ENCODE measurements at regions not wholly inside any gene's neighbourhood (a gene's known extent, or its start where the extent isn't known, plus 50 kb on each side); places are given as distances from the start of the nearest gene placed in this dataset.

GRCh38 chr1:238914346-238914745 lies 472.0 kb upstream of the CHRM3 start:
- H3K27me3 ChIP-seq (ENCODE audit: control insufficient read depth in 2 of 2, insufficient read depth in 2 of 2, low read length in 2 of 2): no peaks in the 10 kb centered on the region
- ChIA-PET POLR2A (no interaction called here), CTCF (no interaction called here)
- H3K9me1 ChIP-seq (replicated peaks; ENCODE audit: control insufficient read depth, extremely low read depth, insufficient read depth, low read length): no peaks in the 10 kb centered on the region
- H3K4me3 ChIP-seq (replicated peaks in 1 of 3; ENCODE audit: insufficient read depth in 1 of 3, low read depth in 1 of 3, low read length in 3 of 3): no peak overlapping the region
- H3K4me2 ChIP-seq (ENCODE audit: insufficient read depth, low read length): no peak overlapping the region
- no peak overlapping the region for H2AFZ ChIP-seq (ENCODE audit: low read depth, low read length)
- FAIRE-seq (no peak), DNase-seq (ENCODE audit: low read depth, low spot score) (no peak)
- intact Hi-C loops (cut with micrococcal nuclease): no loop called here
- H3K4me1 ChIP-seq (ENCODE audit: control insufficient read depth, extremely low read depth, insufficient read depth, low read length): no peaks in the 10 kb centered on the region
- no TSS peak for BruUV-seq (replicated peaks)
- no peak overlapping the region for H3K27ac ChIP-seq (ENCODE audit: insufficient read depth, low read depth, low read length)
- H3K9me3 ChIP-seq (replicated peaks; ENCODE audit: control insufficient read depth, insufficient read depth, low read length): peaks cover 2% of the 10 kb centered on the region
- H3K36me3 ChIP-seq (ENCODE audit: control insufficient read depth in 2 of 2, extremely low read depth in 1 of 2, insufficient read depth in 2 of 2, low read length in 2 of 2): no peaks in the 10 kb centered on the region
- dilution Hi-C loops (cut with MboI; ENCODE audit: extremely low pct_ligation_motif_present, low sequenced_read_pairs): no loop called here
- TF ChIP-seq GATA2 (IDR thresholded peaks at IDR 0.05; ENCODE audit: insufficient read depth, insufficient read length, low read depth, low read length) (no peak), MYC (IDR thresholded peaks at IDR 0.05; ENCODE audit: low read depth, low read length) (no peak), JUN (IDR thresholded peaks at IDR 0.05; ENCODE audit: borderline replicate concordance, insufficient read depth, insufficient read length, low read depth) (no peak), FOS (IDR thresholded peaks at IDR 0.05; ENCODE audit: borderline replicate concordance, insufficient read depth, low read length) (no peak), EZH2 (IDR thresholded peaks at IDR 0.05; ENCODE audit: borderline replicate concordance, low read depth, low read length, severe bottlenecking) (no peak), POLR2A (IDR thresholded peaks at IDR 0.05; ENCODE audit: low read depth, low read length) (no peak), POLR2AphosphoS5 (IDR thresholded peaks at IDR 0.05; ENCODE audit: insufficient read depth, low read depth, low read length) (no peak)
- TF ChIP-seq, protein P1, sequence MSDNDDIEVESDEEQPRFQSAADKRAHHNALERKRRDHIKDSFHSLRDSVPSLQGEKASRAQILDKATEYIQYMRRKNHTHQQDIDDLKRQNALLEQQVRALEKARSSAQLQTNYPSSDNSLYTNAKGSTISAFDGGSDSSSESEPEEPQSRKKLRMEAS (IDR thresholded peaks at IDR 0.05; ENCODE audit: insufficient read depth, insufficient read length): no peak
- TF ChIP-seq, protein P2, sequence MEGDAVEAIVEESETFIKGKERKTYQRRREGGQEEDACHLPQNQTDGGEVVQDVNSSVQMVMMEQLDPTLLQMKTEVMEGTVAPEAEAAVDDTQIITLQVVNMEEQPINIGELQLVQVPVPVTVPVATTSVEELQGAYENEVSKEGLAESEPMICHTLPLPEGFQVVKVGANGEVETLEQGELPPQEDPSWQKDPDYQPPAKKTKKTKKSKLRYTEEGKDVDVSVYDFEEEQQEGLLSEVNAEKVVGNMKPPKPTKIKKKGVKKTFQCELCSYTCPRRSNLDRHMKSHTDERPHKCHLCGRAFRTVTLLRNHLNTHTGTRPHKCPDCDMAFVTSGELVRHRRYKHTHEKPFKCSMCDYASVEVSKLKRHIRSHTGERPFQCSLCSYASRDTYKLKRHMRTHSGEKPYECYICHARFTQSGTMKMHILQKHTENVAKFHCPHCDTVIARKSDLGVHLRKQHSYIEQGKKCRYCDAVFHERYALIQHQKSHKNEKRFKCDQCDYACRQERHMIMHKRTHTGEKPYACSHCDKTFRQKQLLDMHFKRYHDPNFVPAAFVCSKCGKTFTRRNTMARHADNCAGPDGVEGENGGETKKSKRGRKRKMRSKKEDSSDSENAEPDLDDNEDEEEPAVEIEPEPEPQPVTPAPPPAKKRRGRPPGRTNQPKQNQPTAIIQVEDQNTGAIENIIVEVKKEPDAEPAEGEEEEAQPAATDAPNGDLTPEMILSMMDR (IDR thresholded peaks at IDR 0.05; ENCODE audit: extremely low read depth in 1 of 2, insufficient read depth in 1 of 2, low read depth in 1 of 2, low read length in 2 of 2): no peak
- H4K20me1 ChIP-seq (replicated peaks; ENCODE audit: control insufficient read depth, extremely low read depth, insufficient read depth, low read length): no peaks in the 10 kb centered on the region
- H3K9ac ChIP-seq (replicated peaks; ENCODE audit: extremely low read depth, insufficient read depth, low read length): no peak overlapping the region
- no peaks in the 10 kb centered on the region for H3K79me2 ChIP-seq (ENCODE audit: control insufficient read depth, insufficient read depth, low read length)

All from endothelial cell of umbilical vein (primary cell).